Psoas muscle (tissue), 7 donors: ENCODE measurements at regions not wholly inside any gene's neighbourhood (a gene's known extent, or its start where the extent isn't known, plus 50 kb on each side); places are given as distances from the start of the nearest gene placed in this dataset.

Experiments used
- ATAC-seq, 4 donors: fragments of 200-7000 bp; cut with Tn5 transposase; one replicate each; pipeline ENCODE4 v1.9.1; 2020; ENCODE audit warnings: moderate library complexity in 3 of 4, mild to moderate bottlenecking in 2 of 4
- DNase-seq, 2 donors: peaks; one replicate each; pipeline ENCODE4 v3.0.0-alpha.2; 2020
- H3K27ac ChIP-seq: fragments of 200-600 bp; one replicate; pipeline ENCODE4 v1.8.0; 2022
- H3K27me3 ChIP-seq, 3 donors: fragments of 200-600 bp in 1 of 3; one replicate each; pipeline versions ENCODE4 v1.6.1 to v1.8.0; 2013 to 2022; ENCODE audit warnings: low read length in 2 of 3, mild to moderate bottlenecking in 2 of 3, moderate library complexity in 1 of 3; ENCODE audit not compliant: insufficient read depth in 3 of 3
- H3K36me3 ChIP-seq, 2 donors: fragments of 200-600 bp in 1 of 2; one replicate each; pipeline versions ENCODE4 v1.6.1 to v1.8.0; 2013 to 2022; ENCODE audit warnings: low read depth in 1 of 2, mild to moderate bottlenecking in 1 of 2, moderate library complexity in 1 of 2; ENCODE audit not compliant: insufficient read depth in 1 of 2
- H3K4me1 ChIP-seq: fragments of 200-600 bp; one replicate; pipeline ENCODE4 v1.8.0; 2022
- H3K4me3 ChIP-seq: fragments of 200-600 bp; one replicate; pipeline ENCODE4 v1.8.0; 2022; ENCODE audit warnings: mild to moderate bottlenecking
- H3K9me3 ChIP-seq: fragments of 200-600 bp; one replicate; pipeline ENCODE4 v1.8.0; 2022
- WGBS, 3 donors: extraction: QIAGEN DNeasy Blood & Tissue Kit; methylation state at CpG; one replicate each; pipeline versions ENCODE4 v1.1.6 to v1.1.7; 2013; 5-methylcytosine and 5-hydroxymethylcytosine counted together
- intact Hi-C, 2 donors: fragments of 100-400 bp; cut with DNase I; formaldehyde crosslinking; loops; one replicate each; pipeline versions ENCODE4 v1.11.0 to v1.14.2; 2022
- TF ChIP-seq, protein P1 (sequence below): fragments of 200-600 bp; IDR thresholded peaks from one replicate; pipeline ENCODE4 v1.8.0; 2022; ENCODE audit warnings: antibody characterized with exemption
- donor health status: healthy with polysubstance abuse.
- donor health status: DM: no; HTN: no; CAD: no; lungs with moderate emphysema.
- donor health status: Bipolar disorder and iron deficiency.
- donor health status: healthy.
- donor health status: DM: yes; HTN: yes; CAD: no.
- donor health status: DM: no; HTN: no; CAD: no.
- donor health status: DM: yes; HTN: yes; CAD: no.

DNA sequence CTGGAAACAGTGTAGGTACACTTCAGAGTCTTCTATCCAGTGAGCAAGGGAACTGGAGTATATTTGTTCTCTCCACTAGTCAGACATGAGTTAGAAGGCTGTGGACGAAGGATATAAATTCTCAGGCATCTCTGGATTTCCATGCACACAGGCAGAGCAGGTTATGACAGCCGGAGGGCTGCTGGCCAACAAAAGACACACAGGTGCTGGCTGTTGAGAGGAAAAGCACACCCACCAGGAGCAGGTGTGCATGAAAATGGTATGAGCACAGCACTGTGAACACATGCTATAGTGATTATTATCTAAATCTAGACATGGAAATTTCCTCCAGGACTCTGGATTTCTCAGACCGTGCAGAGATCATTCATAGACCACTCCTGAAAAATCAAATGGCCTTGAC is 444.7 kb upstream of the RPS6KA3 start:
- Histone ChIP-seq H3K27ac (no peak overlapping the region), H3K9me3 (no peaks in the 10 kb centered on the region), H3K4me1 (no peaks in the 10 kb centered on the region), H3K36me3 (no peaks in the 10 kb centered on the region), H3K27me3 (no peaks in the 10 kb centered on the region), H3K4me3 (no peak overlapping the region)
- 46 to 66% (median 57%) methylated on average over 3 of the region's 3 CpGs for WGBS, 3 donors
- ATAC-seq (no peak), DNase-seq (no peak)
- intact Hi-C loops: no loop called here
- TF ChIP-seq, protein P1, sequence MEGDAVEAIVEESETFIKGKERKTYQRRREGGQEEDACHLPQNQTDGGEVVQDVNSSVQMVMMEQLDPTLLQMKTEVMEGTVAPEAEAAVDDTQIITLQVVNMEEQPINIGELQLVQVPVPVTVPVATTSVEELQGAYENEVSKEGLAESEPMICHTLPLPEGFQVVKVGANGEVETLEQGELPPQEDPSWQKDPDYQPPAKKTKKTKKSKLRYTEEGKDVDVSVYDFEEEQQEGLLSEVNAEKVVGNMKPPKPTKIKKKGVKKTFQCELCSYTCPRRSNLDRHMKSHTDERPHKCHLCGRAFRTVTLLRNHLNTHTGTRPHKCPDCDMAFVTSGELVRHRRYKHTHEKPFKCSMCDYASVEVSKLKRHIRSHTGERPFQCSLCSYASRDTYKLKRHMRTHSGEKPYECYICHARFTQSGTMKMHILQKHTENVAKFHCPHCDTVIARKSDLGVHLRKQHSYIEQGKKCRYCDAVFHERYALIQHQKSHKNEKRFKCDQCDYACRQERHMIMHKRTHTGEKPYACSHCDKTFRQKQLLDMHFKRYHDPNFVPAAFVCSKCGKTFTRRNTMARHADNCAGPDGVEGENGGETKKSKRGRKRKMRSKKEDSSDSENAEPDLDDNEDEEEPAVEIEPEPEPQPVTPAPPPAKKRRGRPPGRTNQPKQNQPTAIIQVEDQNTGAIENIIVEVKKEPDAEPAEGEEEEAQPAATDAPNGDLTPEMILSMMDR: no peak

DNA sequence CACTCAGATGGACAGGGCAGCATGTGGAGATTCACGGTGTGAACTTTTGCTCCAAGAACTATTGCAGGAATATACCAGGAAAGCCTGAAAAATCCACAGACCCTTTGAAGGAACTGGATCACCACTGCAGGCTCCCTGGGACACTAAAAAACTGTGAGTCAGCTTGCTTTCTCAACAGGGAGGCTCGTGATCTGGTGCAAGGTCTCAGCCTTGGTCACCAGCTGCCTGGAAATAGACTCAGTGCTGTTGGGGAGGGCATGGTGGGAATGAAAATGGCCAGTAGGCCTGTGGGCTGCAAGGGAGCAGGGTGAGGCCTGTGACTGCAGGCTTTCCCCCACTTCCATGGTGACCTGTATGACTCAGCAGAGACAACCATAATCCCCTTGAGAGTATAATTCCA is 426.4 kb upstream of the RPS6KA3 start:
- Histone ChIP-seq H3K27me3 (peaks cover 0 to 2% (median 0%) of the 10 kb centered on the region in 3 donors), H3K9me3 (no peaks in the 10 kb centered on the region), H3K4me1 (no peaks in the 10 kb centered on the region), H3K36me3 (no peaks in the 10 kb centered on the region), H3K4me3 (no peak overlapping the region), H3K27ac (no peak overlapping the region)
- intact Hi-C loops: no loop called here
- WGBS, 3 donors: 53 to 60% (median 58%) methylated on average over 2 of the region's 2 CpGs
- ATAC-seq: no peak
- TF ChIP-seq, protein P1: no peak
- DNase-seq: no peak

DNA sequence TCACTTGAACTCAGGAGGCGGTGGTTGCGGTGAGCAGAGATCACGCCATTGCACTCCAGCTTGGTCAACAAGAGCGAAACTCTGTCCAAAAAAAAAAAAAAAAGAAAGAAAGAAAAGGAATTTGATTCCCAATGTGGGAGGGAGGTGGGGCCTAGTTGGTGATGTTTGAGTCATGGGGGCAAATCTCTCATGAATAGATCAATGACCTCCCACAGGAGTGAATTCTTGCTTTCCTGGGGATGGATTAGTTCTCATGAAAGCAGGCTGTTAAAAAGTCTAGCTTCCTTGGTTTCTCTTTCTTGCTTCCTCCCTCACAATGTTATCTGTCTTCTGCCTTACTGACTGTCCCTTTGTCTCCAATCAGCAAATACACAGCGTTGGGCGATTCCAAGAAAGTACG is 419.5 kb upstream of the RPS6KA3 start:
- intact Hi-C loops: no loop called here
- TF ChIP-seq, protein P1: no peak
- DNase-seq: no peak
- H3K27me3 ChIP-seq: no peaks in the 10 kb centered on the region
- H3K27ac ChIP-seq: no peak overlapping the region
- ATAC-seq: no peak
- no peak overlapping the region for H3K4me3 ChIP-seq
- no peaks in the 10 kb centered on the region for H3K36me3 ChIP-seq
- H3K9me3 ChIP-seq: no peaks in the 10 kb centered on the region
- H3K4me1 ChIP-seq: no peaks in the 10 kb centered on the region
- 89 to 93% (median 91%) methylated on average over 6 to 7 of the region's 7 CpGs for WGBS, 3 donors

DNA sequence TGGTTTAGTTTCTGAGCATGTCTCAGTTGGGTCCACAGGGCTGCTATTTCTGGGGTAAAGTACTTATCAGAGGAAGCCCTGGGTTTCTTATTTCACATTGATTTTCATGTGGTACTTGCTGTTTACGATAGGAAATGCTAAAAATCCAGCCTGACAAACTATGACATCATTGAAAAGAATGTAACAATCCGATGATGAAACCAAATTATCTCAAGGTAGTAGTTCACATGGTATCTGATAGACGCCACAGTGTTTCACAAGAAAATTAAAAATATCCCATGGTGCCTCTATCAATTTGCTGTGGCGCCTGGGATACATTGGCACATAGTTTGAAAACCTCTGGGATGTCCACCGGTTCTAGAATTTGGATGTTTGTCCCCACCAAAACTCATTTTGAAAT is 418.9 kb upstream of the RPS6KA3 start:
- Histone ChIP-seq H3K36me3 (no peaks in the 10 kb centered on the region), H3K4me1 (no peaks in the 10 kb centered on the region), H3K4me3 (no peak overlapping the region), H3K27me3 (no peaks in the 10 kb centered on the region), H3K9me3 (no peaks in the 10 kb centered on the region), H3K27ac (no peak overlapping the region)
- no peak for DNase-seq
- ATAC-seq: no peak
- WGBS, 3 donors: 72 to 86% (median 81%) methylated on average over 5 of the region's 5 CpGs
- TF ChIP-seq, protein P1: no peak
- intact Hi-C loops: no loop called here

DNA sequence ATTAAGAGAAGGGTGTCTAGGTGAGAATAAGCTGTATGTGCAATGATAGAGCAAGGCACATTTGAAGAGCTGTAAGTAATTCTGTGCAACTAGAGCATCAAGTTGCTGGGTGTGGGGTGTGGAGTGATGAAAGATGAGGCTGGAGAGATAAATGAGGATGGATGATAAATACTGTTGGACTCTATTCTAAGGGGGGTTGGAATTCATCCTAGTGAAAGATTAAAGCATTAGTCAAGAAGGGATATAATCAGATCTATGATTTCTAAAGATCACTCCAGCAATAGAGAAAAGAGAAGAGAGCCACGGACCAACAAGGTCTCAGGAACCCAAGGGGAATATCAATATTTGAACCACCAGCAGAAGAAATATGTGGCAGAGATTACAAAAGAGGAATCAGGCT is 415.0 kb upstream of the RPS6KA3 start:
- 29 to 59% (median 45%) methylated on average over 1 of the region's 1 CpG for WGBS, 3 donors
- ATAC-seq (no peak), DNase-seq (no peak)
- TF ChIP-seq, protein P1: no peak
- Histone ChIP-seq H3K4me1 (no peaks in the 10 kb centered on the region), H3K36me3 (no peaks in the 10 kb centered on the region), H3K4me3 (no peak overlapping the region), H3K9me3 (no peaks in the 10 kb centered on the region), H3K27ac (no peak overlapping the region), H3K27me3 (no peaks in the 10 kb centered on the region)
- intact Hi-C loops: no loop called here
